DLD1 (cell line): ENCODE measurements at regions not wholly inside any gene's neighbourhood (a gene's known extent, or its start where the extent isn't known, plus 50 kb on each side); places are given as distances from the start of the nearest gene placed in this dataset.
"Not testable (repeated sequence)": the region's sequence is repeated elsewhere in the genome, so short reads cannot be mapped to it uniquely, and the experiment has no call there.

Experiments used
- in situ Hi-C: cut with HindIII; loops from 2 replicates; pipeline ENCODE4 v1.10.0; 2017; ENCODE audit warnings: low sequenced_read_pairs

DNA sequence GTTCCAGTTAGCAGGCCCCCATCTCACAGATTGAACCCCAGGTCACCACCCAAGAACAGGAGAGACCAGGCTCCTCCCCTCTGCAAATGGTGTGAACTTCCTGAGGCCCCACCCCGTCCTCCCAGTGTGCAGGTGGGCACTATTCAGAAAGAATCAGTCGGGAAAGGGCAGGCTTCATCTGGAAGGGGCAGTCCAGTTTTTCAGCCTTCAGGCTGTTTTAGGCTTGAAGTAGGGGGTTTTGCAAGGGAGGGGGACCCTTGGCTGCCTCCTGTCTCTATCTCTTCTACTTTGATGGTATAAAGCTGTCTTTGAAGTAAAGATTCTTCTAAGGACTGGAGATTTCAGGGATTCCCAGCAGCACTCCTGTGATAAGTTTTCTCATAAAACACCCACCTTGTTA, 267.6 kb downstream of the RND3 start:
- in situ Hi-C loops: no loop called here

- in situ Hi-C loops: no loop called here
Observed at GRCh38 chr2:150215041-150215440, 272.4 kb downstream of the RND3 start.

GRCh38 chr2:150214626-150215025, 272.8 kb downstream of the RND3 start:
- in situ Hi-C loops: no loop called here

GRCh38 chr2:150212722-150213171, 274.7 kb downstream of the RND3 start:
- in situ Hi-C loops: no loop called here

GRCh38 chr2:150211164-150211631, 276.3 kb downstream of the RND3 start:
- in situ Hi-C loops: no loop called here

DNA sequence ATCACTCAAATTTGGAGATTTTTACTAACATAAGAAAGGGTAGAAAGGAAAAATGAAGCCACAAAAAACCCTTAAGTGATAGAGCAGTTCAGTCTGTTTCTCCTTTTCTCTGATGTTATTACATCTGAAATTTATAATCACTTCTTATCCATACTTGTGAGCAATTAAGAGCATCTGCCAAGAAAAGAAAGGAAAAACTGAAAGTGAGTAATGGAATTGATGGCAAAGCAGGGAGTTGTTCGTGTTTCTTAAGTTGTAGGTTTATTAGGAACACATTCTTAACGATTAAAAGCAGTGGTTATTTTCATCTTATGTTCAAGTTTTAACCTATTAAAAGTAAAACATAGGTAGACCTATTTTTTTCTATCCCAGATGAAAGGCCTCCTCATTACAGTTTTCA, 277.7 kb downstream of the RND3 start:
- in situ Hi-C loops: no loop called here

GRCh38 chr2:150208689-150209088, 278.8 kb downstream of the RND3 start:
- in situ Hi-C loops: no loop called here

GRCh38 chr2:150207979-150208378, 279.5 kb downstream of the RND3 start:
- in situ Hi-C loops: no loop called here

- in situ Hi-C loops: no loop called here
Observed at GRCh38 chr2:150204451-150204850, 283.0 kb downstream of the RND3 start.

DNA sequence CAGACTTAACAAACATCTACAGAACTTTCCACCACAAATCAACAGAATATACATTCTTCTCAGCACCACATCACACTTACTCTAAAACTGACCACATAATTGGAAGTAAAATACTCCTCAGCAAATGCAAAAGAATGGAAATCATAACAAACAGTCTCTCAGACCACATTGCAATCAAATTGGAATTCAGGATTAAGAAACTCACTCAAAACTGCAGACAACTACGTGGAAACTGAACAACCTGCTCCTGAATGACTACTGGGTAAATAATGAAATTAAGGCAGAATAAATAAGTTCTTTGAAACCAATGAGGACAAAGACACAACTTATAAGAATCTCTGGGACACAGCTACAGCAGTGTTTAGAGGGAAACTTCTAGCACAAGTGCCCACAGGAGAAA, 292.7 kb downstream of the RND3 start:
- in situ Hi-C loops: not testable (repeated sequence)

DNA sequence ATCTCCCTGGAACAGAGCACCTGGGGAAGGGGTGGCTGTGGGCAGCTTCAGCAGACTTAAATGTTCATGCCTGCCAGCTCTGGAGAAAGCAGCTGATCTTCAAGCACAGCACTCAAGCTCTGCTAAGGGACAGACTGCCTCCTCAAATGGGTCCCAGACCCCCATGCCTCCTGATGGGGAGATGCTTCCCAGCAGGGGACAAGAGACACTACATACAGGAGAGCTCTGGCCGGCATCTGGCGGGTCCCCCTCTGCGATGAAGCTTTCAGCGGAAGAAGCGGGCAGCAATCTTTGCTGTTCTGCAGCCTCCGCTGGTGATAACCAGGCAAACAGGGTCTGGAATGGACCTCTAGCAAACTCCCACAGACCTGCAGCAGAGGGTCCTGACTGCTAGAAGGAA, 294.8 kb downstream of the RND3 start:
- in situ Hi-C loops: no loop called here

- in situ Hi-C loops: no loop called here
Observed at GRCh38 chr2:150191349-150191748, 296.1 kb downstream of the RND3 start.

GRCh38 chr2:150190546-150190945, 296.9 kb downstream of the RND3 start:
- in situ Hi-C loops: no loop called here

DNA sequence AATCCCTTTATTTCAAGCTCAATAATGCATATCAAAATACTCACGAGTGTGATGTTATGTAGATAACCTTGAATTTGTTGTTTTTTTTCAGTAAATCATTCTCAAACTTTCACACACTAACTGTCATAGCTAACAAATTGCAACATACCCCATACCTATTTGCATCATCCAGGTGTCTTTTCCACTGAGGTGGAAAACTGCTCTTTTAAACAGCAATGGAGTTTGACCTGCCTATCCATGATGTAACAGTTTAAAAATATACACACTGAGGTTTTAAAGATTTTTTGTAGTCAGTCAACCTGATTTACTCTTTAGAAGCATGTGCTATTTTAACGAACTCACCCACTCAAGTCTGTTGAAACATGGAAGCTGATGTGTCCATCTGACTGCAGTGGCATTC, 298.7 kb downstream of the RND3 start:
- in situ Hi-C loops: no loop called here

DNA sequence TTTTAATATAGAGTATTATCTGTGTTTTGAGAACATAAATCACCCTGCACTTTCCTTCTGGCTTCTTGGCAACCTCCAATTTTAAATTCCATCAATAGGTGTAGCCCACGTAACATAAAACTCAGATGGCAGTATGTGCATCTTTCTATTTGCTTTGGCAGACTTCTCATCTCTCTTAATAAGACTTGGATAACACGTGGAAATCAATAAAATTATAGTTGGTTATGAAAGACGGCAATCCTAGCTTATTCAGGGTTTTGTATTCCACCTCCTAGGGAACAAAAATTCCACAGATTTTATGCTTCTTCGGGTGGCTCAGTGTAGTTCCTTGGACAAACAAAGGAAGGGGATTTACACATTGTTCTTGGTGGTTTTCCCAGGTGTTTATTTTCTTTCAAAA, 299.3 kb downstream of the RND3 start:
- in situ Hi-C loops: no loop called here

DNA sequence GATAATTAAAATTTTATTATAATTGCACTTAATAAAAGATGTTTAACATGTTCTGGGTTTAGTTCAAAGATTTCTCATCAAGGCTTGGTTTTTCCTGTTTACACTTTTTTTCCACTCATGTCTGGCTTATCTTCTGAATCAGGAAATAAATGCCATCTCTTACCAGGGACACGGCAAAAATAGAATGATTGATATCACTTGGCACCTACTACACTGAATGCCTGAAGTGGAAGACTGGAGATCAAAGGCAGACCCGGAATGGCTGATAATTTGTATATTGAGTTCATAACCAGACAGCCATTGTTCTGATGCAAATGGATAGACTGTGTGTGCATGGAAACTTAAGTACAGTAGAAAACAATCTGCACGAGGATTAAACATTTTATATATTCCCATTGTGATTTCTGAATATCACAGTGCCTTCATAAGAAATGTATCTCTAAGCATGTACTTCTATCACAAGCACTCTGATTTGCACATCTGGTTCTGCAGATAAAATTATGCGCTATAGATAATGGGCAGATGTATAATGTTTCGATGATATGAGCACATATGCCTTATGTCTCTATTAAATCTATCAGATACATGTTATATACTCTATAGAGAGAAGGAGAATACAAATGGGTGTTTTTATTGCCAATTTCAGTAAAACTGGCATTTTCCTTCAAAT, 304.8 kb downstream of the RND3 start:
- in situ Hi-C loops: no loop called here

- in situ Hi-C loops: no loop called here
Observed at GRCh38 chr2:150178591-150178990, 308.9 kb downstream of the RND3 start.

DNA sequence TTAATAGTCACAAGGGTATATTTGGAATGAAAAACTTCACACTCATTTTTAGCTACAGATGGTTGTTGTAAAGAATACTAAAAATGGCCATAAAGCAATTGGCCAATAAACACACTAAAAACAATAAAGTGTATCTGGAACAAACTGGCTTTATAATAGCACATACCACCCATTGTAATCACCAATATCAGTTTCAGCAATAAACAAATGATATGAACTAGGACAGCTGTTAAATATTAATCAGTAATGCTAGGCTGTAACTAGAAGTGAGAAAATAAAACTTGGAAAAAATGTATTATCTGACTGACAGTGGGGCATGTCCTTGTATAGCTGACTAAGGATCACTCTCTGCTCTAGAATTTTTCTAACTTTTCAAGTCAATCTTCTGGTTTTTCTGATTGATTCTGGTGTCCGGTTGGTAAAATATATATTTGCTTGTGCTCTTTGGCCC, 312.5 kb downstream of the RND3 start:
- in situ Hi-C loops: no loop called here

DNA sequence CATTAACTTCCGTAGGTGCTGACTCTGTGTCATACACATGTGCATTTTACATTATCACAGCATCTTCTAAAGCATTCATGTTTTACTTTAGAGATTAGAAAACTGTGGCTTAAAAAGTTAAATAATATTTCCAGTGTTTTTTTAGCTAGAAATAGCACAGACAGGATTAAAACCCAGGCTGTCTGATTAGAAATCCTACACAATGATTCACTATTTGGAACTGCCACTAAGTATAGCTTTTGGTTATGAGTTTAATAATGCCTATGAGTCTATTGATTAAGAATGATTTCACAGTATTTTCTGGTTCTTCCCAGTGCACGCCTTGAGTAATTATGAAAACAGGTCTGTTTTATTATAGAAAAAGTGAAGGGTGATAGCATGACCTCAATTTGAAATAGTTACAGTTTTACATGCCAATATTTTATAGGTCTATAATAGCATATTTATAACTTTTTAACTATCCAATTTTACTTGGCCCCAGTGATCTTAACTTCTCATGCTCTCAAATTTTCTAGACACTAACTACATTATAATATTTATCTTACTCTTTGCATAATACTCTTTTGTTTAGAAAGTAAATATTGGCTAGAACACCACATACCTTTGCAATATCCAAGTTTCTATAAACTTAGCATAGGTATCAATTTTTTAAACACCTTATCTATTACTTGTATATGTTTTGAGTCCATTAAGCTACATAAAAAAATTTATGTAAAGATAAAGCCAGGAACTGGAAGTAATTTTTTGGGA, 313.2 kb downstream of the RND3 start:
- in situ Hi-C loops: no loop called here

- in situ Hi-C loops: no loop called here
Observed at GRCh38 chr2:150171065-150171548, 316.4 kb downstream of the RND3 start.

GRCh38 chr2:150169237-150169629, 318.2 kb downstream of the RND3 start:
- in situ Hi-C loops: no loop called here

DNA sequence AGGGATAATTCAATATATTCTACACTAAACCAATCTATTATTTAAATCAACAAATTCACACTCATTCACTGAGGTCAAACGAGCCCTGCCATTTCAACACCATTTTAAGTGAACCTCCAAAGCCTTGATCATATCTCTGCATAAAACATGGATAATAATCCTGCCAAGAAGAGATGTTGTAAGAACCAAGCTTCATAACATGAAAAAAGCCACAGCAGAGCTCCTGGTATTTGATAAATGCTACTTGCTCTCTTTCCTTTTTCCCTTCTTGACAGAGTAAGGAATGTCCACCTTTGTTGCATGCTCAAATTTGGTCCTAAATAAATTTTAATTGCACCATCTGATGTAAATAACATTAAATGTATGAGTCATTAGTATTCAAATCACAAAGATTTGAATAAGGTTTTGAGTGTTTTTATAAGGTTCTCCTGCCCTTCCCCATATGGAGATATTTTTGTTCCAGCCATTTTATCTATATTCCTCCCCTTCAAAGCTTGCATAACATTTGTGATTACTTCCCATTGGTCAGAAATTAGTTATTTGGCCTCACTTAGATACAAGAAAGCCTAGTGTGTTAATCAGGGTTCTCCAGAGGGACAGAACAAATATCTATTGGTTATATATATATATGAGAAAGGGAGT, 318.8 kb downstream of the RND3 start:
- in situ Hi-C loops: no loop called here
